SK-N-SH treated with all-trans-retinoic acid at 6 μM for 48 hours (cell line): ENCODE measurements at regions not wholly inside any gene's neighbourhood (a gene's known extent, or its start where the extent isn't known, plus 50 kb on each side); places are given as distances from the start of the nearest gene placed in this dataset.

ENCODE experiments used
- ZFP3 ChIP-seq: fragments of 250-450 bp; sonication (Bioruptor Pico); IDR thresholded peaks from 2 replicates; pipeline ENCODE4 v1.5.0; 2020; ENCODE audit warnings: mild to moderate bottlenecking, moderate library complexity
- ZFP30 ChIP-seq: fragments of 450-650 bp; formaldehyde crosslinking; IDR thresholded peaks from 2 replicates; pipeline ENCODE4 v1.5.0; 2022; ENCODE audit warnings: mild to moderate bottlenecking, moderate library complexity

DNA sequence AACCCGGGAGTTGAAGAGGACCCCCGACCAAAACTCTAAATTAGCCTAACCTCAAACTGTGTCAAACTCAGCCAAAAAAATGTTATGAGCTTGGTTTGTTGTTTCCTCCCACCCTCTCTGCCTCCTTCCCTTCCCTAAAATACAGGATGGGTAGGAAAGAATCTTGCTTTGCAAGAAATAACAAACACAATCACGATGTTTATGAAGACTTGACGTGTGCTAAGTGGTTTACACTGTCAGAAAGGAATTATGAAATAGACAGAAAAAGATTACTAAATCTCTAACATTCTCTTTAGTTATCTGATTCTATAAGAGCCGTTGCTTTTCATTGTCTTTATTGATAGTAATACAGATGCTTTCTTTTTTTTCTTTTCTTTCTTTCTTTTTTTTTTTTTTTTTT, 285.1 kb downstream of the BMP7 start:
- TF ChIP-seq ZFP30 (CRISPR knock-in tag) = no peak
- TF ChIP-seq ZFP3 (CRISPR knock-in tag) = no peak
